GM19397 (cell line): ENCODE measurements at regions not wholly inside any gene's neighbourhood (a gene's known extent, or its start where the extent isn't known, plus 50 kb on each side); places are given as distances from the start of the nearest gene placed in this dataset.
"Not testable (repeated sequence)": the region's sequence is repeated elsewhere in the genome, so short reads cannot be mapped to it uniquely, and the experiment has no call there.

Experiments
- ATAC-seq: cut with Tn5 transposase; IDR thresholded peaks from one replicate; pipeline ENCODE4 v1.9.1; 2021; ENCODE audit warnings: mild to moderate bottlenecking, moderate library complexity; ENCODE audit not compliant: unreplicated experiment

DNA sequence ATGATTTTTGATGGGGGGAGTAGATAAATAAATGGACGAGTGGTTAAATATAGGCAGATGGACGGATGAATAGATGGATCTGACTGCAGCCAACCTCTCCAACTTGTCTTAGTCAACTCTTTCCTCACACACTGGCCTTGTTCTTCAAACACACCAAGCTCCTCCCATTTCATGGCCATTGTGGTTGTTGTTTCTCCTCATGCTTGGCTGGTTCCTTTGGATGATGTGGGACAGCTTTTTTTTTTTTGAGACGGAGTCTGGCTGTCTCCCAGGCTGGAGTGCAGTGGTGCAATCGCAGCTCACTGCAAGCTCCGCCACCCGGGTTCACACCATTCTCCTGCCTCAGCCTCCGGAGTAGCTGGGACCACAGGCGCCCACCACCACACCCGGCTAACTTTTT is 155.2 kb downstream of the ZNF281 start:
- not testable (repeated sequence) for ATAC-seq

DNA sequence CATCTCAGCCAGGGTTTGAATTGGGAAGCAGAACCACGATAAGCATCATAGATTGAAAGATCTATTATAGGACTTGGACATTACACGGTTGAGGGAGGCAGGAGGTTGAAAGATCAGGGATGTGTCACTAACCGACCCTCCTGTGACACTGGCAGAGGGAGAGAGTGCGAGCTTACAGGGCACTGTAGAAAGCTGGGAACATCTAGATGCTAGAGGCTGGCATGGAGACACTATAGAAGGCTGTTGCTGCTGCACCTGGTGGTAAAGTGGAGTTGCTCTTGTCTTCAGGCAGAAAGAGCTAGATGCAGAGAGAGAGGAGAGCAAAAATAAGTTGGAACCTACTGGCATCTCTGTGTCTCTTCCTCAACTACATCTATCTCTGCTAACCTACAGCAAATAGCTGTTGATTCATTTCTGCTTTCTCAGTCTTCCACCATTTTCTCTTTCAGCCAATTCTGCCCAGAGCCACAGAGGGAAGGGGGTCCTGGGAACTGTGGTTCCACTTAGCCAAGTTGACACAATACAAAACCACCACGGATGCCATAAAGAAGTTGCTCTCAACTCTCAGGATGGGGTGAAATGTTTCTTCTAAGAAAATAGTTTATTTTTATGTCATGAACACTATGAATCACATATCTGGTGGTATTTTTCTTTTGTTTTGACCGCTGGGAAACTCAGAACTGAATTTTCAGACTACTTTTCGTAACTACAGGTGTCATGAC is 155.9 kb downstream of the ZNF281 start:
- no peak for ATAC-seq

DNA sequence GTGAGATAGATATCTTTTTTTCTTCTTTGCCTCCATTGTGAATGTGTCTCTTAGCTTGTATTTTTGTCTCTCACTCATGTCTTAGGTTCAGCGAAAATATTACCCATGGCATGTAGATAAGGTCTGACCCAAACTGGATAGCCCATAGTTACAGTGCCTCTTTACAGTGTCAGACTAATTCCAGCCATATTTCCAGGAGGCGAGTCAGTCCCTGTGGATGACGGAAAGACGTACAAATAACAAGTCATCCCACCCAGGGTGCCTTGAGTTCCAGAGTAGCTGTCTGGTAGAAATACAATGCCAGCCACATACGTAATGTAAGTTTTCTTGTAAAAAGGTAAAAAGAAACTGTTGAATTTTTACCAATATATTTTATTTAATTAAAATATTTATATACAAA is 157.3 kb downstream of the ZNF281 start:
- ATAC-seq = no peak

DNA sequence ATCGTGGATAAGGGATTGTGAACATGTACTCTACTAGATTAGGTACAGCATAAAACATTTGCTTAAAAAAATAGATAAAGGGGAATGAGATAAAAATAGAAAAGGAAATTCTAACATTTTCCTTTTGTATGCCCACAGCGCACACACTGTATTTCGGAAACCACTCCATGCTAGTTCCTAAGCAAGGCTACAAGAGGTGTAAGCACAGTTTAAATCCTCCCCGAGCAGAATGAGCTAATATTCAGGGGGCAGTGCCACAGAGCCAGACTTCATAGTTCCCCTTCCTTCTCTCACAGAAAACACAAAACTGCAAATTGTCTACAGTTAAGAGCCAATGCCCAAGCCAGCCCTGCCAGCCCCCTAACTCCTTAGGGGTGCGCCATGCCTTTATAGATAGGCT is 159.4 kb downstream of the ZNF281 start:
- no peak for ATAC-seq

DNA sequence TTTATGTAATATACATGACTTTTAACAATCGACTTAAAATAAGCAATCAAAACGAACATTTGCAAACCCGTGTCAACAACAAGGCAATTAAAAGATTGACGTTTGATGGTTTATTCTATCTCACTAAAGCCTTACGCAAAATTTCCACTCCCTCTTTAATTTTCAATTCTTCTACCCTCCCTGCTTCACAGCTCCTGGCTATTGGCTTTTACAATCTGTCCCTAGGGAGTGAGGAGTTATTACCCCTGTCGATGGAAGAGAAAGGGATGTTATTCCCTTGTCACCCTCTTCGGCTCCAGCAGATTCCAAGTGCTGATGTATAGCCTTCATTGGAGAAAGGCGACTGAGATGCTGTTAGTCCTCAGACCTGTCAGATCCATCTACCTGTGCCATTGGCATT is 161.3 kb downstream of the ZNF281 start:
- ATAC-seq = no peak

DNA sequence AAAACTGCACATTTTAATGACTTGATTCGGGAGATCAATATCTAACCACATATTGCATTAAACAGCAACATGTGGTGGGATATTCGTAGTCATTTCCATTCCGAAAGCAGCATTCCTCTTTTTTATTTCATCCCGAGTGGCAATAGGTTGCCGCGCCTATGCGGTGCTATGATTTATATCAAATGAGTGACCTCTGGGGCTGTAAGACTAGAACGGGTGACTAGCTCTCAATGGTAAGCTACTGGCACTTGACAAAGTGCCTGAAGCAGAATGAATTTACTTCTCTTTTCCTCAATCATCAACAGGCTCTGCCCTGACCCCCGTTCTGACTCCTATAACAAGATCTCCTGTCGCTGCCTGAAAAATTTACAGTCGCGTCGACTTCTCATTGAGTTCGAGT is 162.3 kb downstream of the ZNF281 start:
- no peak for ATAC-seq

DNA sequence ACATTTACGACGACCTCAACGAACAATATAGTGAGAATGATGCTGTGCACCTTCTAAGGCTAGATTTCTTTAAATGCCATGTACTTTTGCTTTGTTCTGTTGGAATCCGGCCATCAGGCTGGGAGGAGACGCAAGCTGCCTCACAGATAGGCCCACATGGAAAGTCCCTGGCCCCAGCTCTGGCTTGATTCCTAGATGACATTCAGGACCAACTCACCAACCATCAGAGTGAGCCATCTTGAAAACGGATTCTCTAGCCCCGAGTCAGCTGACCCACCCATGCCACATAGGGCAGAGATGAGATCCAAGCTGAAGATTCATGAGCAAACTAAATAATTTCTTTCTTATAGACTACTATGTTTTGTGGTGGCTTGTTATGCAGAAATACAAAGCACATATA is 164.4 kb downstream of the ZNF281 start:
- no peak for ATAC-seq

DNA sequence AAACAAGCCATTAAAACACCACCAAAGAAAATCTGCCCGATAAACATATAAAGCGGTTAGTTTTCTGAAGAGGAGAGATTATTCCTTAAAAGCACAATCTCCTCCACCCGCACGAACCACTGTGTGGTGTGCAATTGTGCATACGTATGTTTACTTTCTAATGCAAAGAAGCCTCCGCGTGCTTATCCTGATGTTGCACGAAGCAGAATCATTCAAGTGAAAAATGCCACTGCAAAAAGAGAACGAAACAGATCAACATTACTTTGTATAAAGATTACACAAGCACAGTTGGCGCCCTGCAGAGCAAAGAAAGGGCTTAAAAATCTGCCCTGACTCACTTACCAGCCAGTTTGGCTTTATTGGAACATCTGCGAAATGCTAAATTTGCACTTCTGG is 166.8 kb downstream of the ZNF281 start:
- no peak for ATAC-seq

DNA sequence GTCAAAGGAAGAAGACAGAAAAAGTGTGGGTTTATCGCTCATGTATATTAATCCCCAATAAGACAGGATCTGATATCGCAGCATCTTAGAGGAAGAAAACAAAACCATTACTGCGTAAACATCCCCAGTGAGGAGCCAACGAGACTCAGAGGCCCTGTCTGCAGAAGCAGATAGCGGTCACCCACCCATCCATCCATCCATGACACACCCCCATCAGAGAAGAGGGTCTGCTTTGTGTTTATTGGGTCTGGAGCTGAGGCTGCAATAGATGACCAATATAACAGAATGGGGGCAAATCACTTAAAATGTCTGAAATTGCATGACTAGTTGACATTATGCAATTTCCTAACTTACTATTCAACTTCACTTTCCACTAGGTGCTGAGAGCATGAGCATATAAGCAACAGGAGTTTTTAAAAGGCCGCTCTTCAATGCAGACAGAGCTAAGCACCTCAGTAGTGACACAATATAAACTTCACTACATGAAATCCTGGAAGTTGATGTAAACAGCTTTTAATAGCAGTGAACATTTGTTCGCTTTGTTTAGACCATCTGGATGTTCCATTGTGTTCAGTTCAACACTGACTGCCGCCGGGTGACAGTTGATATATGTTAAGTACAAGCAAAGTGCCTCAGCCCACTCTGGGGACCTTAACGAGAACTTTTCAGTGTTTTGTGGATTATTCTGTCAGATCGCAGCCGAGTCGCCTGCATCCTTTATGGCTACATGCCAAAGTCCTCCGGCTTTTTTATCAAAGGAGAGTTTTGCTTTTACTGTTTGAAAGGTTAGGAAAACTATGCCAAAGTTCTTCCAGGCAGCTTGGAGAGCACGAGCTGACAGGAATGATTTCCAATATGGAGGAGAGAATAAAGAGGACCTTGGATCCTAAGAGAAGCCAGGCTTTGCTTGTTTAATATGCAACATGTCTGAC is 167.5 kb downstream of the ZNF281 start:
- ATAC-seq = no peak

DNA sequence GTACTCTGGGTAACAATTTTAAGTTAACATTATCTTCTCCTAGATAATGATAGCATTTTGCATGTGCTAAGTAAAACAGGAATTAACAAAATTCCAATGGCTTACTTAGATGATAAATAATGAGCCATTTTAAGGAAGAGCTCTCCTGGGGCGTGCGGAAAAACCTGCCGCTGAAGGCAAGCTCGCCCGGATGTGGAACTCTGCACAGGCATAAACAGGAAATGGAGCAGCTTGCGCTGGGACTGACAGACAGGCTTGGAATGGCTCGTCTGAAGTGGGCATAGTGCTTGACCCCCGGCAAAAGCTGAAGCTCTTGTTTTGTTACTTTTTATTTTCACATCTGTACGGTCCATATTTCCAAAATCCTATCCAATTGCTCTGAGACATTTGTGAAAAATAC is 169.2 kb downstream of the ZNF281 start:
- no peak for ATAC-seq

DNA sequence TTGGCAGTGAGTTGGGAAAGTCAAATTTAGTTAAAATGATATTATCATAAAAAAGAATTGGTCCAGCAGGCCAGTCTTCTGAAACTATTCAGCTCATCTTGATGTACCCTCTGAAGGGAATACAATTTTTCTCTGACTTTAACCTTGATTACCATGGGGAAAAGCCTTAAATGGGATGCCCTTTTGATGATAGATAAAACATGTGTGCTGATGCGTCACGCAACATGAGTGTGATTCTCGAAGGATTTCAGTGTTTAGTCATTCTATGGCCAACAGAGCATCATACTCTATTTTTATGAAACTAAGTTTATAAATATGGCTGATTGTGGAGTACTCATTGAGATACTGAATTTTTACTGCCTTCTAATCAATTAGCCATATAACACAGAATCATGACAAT is 171.5 kb downstream of the ZNF281 start:
- no peak for ATAC-seq

DNA sequence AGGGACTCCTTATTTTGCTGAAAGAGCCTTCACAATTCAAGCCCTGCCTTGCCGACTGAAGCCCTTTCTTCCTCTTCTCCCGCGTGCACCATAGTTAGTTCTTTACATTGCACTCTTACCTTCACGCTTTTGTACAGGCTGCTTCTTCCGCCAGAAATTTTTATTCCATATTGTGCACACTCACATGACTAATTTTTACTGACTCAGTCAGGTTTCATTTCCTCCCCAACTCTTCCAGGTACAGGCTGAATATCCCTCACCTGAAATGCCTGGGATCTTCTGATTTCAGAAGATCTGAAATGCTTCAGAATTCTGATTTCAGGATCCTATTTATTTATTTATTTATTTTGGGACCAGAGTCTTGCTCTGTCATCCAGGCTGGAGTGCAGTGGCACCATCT is 172.8 kb downstream of the ZNF281 start:
- ATAC-seq = no peak

DNA sequence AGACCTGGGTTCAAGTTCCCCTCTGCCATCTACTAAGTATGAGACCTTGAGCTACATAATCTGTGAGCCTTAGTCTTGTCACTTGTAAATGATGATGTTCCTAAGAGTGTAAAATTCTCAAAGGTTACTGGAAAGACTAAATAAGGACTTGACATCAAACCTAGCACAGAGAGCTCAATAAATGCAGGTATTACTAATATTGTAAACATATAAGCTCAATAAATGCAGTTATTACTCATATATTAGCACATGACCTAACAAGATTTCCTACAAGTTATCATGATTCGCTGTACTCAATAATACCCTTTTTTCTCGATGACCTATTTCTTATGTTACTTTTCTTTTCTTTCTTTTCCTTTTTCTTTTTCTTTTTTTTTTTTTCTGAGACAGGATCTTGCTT is 174.9 kb downstream of the ZNF281 start:
- no peak for ATAC-seq

DNA sequence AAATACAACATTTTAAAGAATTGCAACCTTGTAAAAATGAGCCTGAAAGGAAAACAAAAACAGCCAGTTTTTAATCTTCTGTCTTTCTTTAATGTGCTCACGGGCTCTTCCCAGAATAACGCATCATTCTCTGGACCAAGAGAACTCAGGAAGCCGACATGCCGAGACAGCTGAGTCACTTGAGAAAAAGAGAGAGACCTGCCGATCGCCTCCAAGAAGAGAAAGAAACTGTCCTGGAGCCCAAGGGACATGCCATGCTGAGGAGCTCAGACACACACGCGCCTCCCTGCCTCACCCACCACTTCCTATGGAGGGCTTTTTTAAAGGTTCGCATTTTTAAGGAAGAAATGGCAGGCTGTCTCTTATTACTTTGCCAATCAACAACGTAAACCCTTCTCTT is 176.4 kb downstream of the ZNF281 start:
- ATAC-seq = no peak

DNA sequence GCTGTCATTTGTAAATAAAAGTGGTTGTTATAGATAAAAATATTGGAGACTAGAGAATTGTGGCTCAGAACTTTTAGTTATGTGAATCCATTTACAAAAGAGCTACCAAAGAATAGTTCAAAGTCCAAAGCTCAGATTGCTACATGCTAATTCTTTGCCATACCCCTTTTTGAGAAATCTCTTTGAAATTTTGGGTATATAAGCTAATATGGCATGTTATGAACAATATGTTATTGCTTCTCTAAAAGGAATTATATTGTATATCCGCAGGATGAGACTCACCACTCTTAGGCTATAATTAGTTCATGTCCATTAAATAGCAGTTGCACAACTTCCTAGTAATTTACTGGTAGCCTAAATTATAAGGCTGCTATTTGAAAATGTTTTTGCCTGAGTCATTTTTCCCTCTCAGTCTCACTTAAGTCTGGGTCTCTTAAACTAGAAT is 178.0 kb downstream of the ZNF281 start:
- no peak for ATAC-seq

DNA sequence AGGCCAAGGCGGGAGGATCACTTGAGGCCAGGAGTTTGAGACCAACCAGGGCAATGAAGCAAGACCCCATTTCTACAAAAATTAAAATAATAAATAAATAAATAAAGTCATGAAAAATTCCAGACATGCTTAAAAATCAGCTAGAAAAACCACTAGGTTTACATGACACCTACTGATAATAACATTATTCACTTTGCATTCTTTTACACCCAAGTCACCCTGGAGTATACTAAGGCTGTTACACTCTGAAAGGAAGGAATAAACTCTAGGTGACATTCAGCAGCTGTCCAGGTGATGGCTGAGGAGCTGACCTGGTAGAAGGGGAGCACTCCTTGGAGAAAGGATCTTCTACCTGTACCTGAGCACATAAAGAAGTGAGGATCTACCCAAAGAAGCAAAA is 179.2 kb downstream of the ZNF281 start:
- ATAC-seq = no peak

DNA sequence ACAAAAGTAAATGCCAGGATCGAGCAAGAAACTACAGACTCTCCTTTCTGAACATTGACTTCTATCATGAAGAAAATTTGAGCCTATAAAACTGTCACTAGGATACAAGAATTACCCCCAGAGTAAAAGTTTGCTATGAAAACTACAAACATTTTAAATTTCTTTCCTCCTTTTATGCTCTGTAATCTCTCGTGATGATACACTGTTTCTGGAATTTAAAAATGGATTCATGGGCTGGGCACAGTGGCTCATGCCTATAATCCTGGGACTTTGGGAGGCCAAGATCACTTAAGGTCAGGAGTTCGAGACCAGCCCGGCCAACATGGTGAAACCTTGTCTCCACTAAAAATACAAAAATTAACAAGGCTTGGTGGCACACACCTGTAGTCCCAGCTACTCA is 181.3 kb downstream of the ZNF281 start:
- ATAC-seq = no peak

DNA sequence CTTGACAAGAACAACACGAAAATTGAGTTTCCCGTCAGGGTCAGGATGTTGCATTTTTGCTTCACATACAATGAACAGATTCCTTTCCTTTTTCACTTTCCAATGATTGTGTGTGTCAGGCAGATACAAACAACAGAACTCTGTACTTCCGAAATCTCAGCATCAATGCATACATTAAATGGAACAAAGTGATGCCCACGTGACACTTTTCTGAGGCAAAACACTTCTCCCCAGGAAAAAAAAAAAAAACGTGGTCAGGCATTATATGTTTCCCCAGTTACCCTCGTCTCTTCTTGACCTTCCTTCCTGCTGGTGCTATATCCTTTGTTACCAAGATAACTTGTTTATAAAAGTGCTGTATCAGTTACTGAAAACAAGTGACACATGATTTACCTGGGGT is 181.8 kb downstream of the ZNF281 start:
- ATAC-seq = no peak
